ENCODE measurements at regions not wholly inside any gene's neighbourhood (a gene's known extent, or its start where the extent isn't known, plus 50 kb on each side); places are given as distances from the start of the nearest gene placed in this dataset.

- TF ChIP-seq RARB (CRISPR knock-in tag; IDR thresholded peaks at IDR 0.05) (no peak), TOX (CRISPR knock-in tag; IDR thresholded peaks at IDR 0.05; ENCODE audit: borderline replicate concordance) (no peak), ZFP3 (CRISPR knock-in tag; IDR thresholded peaks at IDR 0.05) (no peak), ZC3H10 (CRISPR knock-in tag; IDR thresholded peaks at IDR 0.05) (no peak), PPARA (CRISPR knock-in tag; IDR thresholded peaks at IDR 0.05; ENCODE audit: borderline replicate concordance) (no peak), ZNF70 (CRISPR knock-in tag; IDR thresholded peaks at IDR 0.05) (no peak), ARNTL (CRISPR knock-in tag; IDR thresholded peaks at IDR 0.05; ENCODE audit: borderline replicate concordance, low read depth) (no peak), ISL1 (CRISPR knock-in tag; IDR thresholded peaks at IDR 0.05) (no peak), BACH2 (CRISPR knock-in tag; IDR thresholded peaks at IDR 0.05; ENCODE audit: borderline replicate concordance) (no peak), PATZ1 (CRISPR knock-in tag; IDR thresholded peaks at IDR 0.05; ENCODE audit: borderline replicate concordance) (no peak), ESRRG (CRISPR knock-in tag; IDR thresholded peaks at IDR 0.05) (no peak), OSR1 (CRISPR knock-in tag; IDR thresholded peaks at IDR 0.05) (no peak), CSDC2 (CRISPR knock-in tag; IDR thresholded peaks at IDR 0.05) (no peak), SNAI2 (CRISPR knock-in tag; IDR thresholded peaks at IDR 0.05) (no peak), CREB5 (CRISPR knock-in tag; IDR thresholded peaks at IDR 0.05; ENCODE audit: low read depth) (no peak), GLIS3 (CRISPR knock-in tag; IDR thresholded peaks at IDR 0.05) (no peak), TCF4 (CRISPR knock-in tag; IDR thresholded peaks at IDR 0.05; ENCODE audit: borderline replicate concordance) (no peak), ZNF8 (CRISPR knock-in tag; IDR thresholded peaks at IDR 0.05) (no peak)
- TF ChIP-seq, protein P1, sequence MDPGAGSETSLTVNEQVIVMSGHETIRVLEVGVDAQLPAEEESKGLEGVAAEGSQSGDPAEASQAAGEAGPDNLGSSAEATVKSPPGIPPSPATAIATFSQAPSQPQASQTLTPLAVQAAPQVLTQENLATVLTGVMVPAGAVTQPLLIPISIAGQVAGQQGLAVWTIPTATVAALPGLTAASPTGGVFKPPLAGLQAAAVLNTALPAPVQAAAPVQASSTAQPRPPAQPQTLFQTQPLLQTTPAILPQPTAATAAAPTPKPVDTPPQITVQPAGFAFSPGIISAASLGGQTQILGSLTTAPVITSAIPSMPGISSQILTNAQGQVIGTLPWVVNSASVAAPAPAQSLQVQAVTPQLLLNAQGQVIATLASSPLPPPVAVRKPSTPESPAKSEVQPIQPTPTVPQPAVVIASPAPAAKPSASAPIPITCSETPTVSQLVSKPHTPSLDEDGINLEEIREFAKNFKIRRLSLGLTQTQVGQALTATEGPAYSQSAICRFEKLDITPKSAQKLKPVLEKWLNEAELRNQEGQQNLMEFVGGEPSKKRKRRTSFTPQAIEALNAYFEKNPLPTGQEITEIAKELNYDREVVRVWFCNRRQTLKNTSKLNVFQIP (CRISPR knock-in tag; IDR thresholded peaks at IDR 0.05; ENCODE audit: borderline replicate concordance, low read depth) = no peak
- TF ChIP-seq, protein P2, sequence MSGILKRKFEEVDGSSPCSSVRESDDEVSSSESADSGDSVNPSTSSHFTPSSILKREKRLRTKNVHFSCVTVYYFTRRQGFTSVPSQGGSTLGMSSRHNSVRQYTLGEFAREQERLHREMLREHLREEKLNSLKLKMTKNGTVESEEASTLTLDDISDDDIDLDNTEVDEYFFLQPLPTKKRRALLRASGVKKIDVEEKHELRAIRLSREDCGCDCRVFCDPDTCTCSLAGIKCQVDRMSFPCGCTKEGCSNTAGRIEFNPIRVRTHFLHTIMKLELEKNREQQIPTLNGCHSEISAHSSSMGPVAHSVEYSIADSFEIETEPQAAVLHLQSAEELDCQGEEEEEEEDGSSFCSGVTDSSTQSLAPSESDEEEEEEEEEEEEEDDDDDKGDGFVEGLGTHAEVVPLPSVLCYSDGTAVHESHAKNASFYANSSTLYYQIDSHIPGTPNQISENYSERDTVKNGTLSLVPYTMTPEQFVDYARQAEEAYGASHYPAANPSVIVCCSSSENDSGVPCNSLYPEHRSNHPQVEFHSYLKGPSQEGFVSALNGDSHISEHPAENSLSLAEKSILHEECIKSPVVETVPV (CRISPR knock-in tag; IDR thresholded peaks at IDR 0.05) = no peak
- no peak for ATAC-seq
Measured at GRCh38 chr20:55714736-55715135, 290.6 kb downstream of the CBLN4 start.

DNA sequence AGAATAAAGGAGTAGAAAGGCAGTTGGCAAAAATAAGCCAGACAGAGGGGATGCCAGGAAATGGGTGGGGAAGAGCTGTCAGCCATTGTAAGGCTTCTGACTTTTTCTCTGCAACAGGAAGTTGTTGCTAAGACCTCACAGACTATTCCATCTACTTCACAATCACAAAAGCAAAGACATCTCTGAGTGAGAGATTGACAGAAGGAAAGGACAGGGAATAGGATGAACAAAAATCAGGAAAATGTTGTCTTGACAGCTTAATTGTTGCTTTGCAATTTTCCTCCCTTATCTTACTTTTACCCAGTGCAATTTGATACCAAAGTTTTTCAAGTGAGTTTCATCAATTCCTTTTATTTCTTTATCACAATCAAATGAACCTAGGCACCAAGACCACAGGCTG is 291.2 kb downstream of the CBLN4 start:
- no peak for ATAC-seq
- TF ChIP-seq ZNF8 (CRISPR knock-in tag; IDR thresholded peaks at IDR 0.05) (no peak), TOX (CRISPR knock-in tag; IDR thresholded peaks at IDR 0.05; ENCODE audit: borderline replicate concordance) (no peak), GLIS3 (CRISPR knock-in tag; IDR thresholded peaks at IDR 0.05) (no peak), CSDC2 (CRISPR knock-in tag; IDR thresholded peaks at IDR 0.05) (no peak)

- no peak for TF ChIP-seq BACH2 (CRISPR knock-in tag; IDR thresholded peaks at IDR 0.05; ENCODE audit: borderline replicate concordance)
- ATAC-seq = no peak
Measured at GRCh38 chr20:55704458-55704857, 300.9 kb downstream of the CBLN4 start.

GRCh38 chr20:55701467-55701866 is 303.9 kb downstream of the CBLN4 start:
- TF ChIP-seq CREB5 (CRISPR knock-in tag; IDR thresholded peaks at IDR 0.05; ENCODE audit: low read depth) (no peak), OSR1 (CRISPR knock-in tag; IDR thresholded peaks at IDR 0.05) (no peak), ZFP3 (CRISPR knock-in tag; IDR thresholded peaks at IDR 0.05) (no peak)
- no peak for ATAC-seq

GRCh38 chr20:55696520-55696919 is 308.8 kb downstream of the CBLN4 start:
- no peak for ATAC-seq
- no peak for TF ChIP-seq OSR1 (CRISPR knock-in tag; IDR thresholded peaks at IDR 0.05)
- TF ChIP-seq BACH2 (CRISPR knock-in tag; IDR thresholded peaks at IDR 0.05; ENCODE audit: borderline replicate concordance) = no peak
- no peak for TF ChIP-seq ZC3H10 (CRISPR knock-in tag; IDR thresholded peaks at IDR 0.05)
- TF ChIP-seq, protein P3, sequence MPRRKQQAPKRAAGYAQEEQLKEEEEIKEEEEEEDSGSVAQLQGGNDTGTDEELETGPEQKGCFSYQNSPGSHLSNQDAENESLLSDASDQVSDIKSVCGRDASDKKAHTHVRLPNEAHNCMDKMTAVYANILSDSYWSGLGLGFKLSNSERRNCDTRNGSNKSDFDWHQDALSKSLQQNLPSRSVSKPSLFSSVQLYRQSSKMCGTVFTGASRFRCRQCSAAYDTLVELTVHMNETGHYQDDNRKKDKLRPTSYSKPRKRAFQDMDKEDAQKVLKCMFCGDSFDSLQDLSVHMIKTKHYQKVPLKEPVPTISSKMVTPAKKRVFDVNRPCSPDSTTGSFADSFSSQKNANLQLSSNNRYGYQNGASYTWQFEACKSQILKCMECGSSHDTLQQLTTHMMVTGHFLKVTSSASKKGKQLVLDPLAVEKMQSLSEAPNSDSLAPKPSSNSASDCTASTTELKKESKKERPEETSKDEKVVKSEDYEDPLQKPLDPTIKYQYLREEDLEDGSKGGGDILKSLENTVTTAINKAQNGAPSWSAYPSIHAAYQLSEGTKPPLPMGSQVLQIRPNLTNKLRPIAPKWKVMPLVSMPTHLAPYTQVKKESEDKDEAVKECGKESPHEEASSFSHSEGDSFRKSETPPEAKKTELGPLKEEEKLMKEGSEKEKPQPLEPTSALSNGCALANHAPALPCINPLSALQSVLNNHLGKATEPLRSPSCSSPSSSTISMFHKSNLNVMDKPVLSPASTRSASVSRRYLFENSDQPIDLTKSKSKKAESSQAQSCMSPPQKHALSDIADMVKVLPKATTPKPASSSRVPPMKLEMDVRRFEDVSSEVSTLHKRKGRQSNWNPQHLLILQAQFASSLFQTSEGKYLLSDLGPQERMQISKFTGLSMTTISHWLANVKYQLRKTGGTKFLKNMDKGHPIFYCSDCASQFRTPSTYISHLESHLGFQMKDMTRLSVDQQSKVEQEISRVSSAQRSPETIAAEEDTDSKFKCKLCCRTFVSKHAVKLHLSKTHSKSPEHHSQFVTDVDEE (CRISPR knock-in tag; IDR thresholded peaks at IDR 0.05) = no peak
- no peak for TF ChIP-seq PPARA (CRISPR knock-in tag; IDR thresholded peaks at IDR 0.05; ENCODE audit: borderline replicate concordance)
- no peak for TF ChIP-seq SNAI2 (CRISPR knock-in tag; IDR thresholded peaks at IDR 0.05)
- no peak for TF ChIP-seq RARB (CRISPR knock-in tag; IDR thresholded peaks at IDR 0.05)
- no peak for TF ChIP-seq CREB5 (CRISPR knock-in tag; IDR thresholded peaks at IDR 0.05; ENCODE audit: low read depth)
- TF ChIP-seq ZNF70 (CRISPR knock-in tag; IDR thresholded peaks at IDR 0.05) = no peak
- TF ChIP-seq ARNTL (CRISPR knock-in tag; IDR thresholded peaks at IDR 0.05; ENCODE audit: borderline replicate concordance, low read depth) = no peak
- TF ChIP-seq TCF4 (CRISPR knock-in tag; IDR thresholded peaks at IDR 0.05; ENCODE audit: borderline replicate concordance) = no peak
- TF ChIP-seq ISL1 (CRISPR knock-in tag; IDR thresholded peaks at IDR 0.05) = no peak
- TF ChIP-seq ZNF565 (CRISPR knock-in tag; conservative IDR thresholded peaks at IDR 0.05; ENCODE audit: low read depth) = no peak

All from SK-N-SH treated with all-trans-retinoic acid at 6 μM for 48 hours (cell line).